ENCODE measurements at regions not wholly inside any gene's neighbourhood (a gene's known extent, or its start where the extent isn't known, plus 50 kb on each side); places are given as distances from the start of the nearest gene placed in this dataset.

DNA sequence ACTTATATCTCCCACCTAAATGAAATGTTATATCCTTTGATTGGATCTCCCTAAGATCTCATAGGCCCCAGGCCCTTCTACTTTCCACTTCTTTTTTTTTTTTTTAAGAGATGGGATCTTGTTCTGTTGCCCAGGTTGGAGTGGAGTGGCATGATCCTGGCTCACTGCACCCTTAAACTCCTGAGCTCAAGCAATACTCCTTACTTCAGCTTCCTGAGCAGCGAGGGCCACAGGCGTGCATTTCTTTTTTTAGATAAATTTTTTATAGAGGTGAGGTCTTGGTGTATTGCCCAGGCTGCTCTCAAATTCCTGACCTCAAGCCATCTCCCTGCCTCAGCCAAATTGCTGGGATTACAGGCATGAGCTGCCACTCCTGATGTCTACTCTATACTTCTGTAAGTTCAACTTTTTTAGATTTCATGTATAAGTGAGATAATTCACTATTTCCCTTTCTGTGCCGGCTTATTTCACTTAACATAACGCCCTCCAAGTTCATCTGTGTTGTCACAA, 987.5 kb upstream of the NCAM2 start:
- no peak overlapping the region for H3K27ac ChIP-seq
- TF ChIP-seq ZFX (IDR thresholded peaks at IDR 0.05) = no peak

- H3K27ac ChIP-seq = no peak overlapping the region
- TF ChIP-seq, protein P1, sequence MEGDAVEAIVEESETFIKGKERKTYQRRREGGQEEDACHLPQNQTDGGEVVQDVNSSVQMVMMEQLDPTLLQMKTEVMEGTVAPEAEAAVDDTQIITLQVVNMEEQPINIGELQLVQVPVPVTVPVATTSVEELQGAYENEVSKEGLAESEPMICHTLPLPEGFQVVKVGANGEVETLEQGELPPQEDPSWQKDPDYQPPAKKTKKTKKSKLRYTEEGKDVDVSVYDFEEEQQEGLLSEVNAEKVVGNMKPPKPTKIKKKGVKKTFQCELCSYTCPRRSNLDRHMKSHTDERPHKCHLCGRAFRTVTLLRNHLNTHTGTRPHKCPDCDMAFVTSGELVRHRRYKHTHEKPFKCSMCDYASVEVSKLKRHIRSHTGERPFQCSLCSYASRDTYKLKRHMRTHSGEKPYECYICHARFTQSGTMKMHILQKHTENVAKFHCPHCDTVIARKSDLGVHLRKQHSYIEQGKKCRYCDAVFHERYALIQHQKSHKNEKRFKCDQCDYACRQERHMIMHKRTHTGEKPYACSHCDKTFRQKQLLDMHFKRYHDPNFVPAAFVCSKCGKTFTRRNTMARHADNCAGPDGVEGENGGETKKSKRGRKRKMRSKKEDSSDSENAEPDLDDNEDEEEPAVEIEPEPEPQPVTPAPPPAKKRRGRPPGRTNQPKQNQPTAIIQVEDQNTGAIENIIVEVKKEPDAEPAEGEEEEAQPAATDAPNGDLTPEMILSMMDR (conservative IDR thresholded peaks at IDR 0.05) = no peak
Observed at GRCh38 chr21:20013851-20014250, 984.4 kb upstream of the NCAM2 start.

- no peak overlapping the region for H3K27ac ChIP-seq
- no peak for TF ChIP-seq ZFX (IDR thresholded peaks at IDR 0.05)
- TF ChIP-seq, protein P1 (conservative IDR thresholded peaks at IDR 0.05) = no peak
Observed at GRCh38 chr21:20016435-20017005, 981.7 kb upstream of the NCAM2 start.

DNA sequence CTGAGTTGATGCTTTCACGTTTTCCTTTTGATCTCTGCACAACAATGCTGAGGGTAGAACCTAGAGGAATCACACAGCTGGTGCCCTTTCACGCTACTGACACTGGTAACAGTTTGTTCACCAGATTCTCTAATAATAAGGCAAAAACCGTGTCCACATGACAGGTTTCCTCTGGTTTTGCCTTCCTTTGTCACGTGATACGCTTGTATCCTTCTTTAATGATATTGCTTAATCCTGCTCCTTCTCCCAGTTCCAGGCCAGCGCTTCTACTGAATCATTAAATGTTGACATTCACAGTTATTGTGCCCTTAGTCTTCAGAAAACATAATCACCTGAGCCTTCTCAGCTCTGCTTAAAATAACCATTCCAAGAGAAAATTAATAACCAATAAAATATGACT, 978.2 kb upstream of the NCAM2 start:
- no peak for TF ChIP-seq ZFX (IDR thresholded peaks at IDR 0.05)
- TF ChIP-seq, protein P1 (conservative IDR thresholded peaks at IDR 0.05) = no peak
- H3K27ac ChIP-seq = no peak overlapping the region

- H3K27ac ChIP-seq = no peak overlapping the region
- TF ChIP-seq ZFX (IDR thresholded peaks at IDR 0.05) = no peak
- TF ChIP-seq, protein P1 (conservative IDR thresholded peaks at IDR 0.05) = no peak
Observed at GRCh38 chr21:20023193-20023592, 975.0 kb upstream of the NCAM2 start.

DNA sequence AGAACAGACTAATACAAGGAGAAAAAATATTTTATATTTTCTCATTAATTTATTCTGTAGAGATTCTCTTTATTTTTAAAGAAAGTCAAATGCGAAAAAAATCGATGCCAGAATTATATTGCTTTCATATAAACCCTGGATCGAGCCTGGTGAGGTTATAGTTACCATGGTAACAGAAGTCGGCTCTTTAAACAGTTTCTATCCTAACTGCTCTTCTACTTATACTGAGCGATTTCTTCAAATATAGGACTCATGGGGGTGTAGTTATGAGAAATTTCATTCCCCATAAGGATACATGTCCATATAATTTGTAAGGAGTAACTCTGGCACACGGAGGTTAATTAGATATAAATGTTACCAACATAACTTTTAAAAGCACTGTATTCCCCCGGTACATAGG, 973.5 kb upstream of the NCAM2 start:
- TF ChIP-seq, protein P1 (conservative IDR thresholded peaks at IDR 0.05) = no peak
- TF ChIP-seq ZFX (IDR thresholded peaks at IDR 0.05) = no peak
- H3K27ac ChIP-seq = no peak overlapping the region

- H3K27ac ChIP-seq = no peak overlapping the region
- no peak for TF ChIP-seq ZFX (IDR thresholded peaks at IDR 0.05)
- TF ChIP-seq, protein P1 (conservative IDR thresholded peaks at IDR 0.05) = no peak
Observed at GRCh38 chr21:20026543-20026942, 971.7 kb upstream of the NCAM2 start.

GRCh38 chr21:20030390-20030789, 967.8 kb upstream of the NCAM2 start:
- no peak for TF ChIP-seq ZFX (IDR thresholded peaks at IDR 0.05)
- TF ChIP-seq, protein P1 (conservative IDR thresholded peaks at IDR 0.05) = no peak
- H3K27ac ChIP-seq = no peak overlapping the region
